ENCODE measurements at regions not wholly inside any gene's neighbourhood (a gene's known extent, or its start where the extent isn't known, plus 50 kb on each side); places are given as distances from the start of the nearest gene placed in this dataset.

DNA sequence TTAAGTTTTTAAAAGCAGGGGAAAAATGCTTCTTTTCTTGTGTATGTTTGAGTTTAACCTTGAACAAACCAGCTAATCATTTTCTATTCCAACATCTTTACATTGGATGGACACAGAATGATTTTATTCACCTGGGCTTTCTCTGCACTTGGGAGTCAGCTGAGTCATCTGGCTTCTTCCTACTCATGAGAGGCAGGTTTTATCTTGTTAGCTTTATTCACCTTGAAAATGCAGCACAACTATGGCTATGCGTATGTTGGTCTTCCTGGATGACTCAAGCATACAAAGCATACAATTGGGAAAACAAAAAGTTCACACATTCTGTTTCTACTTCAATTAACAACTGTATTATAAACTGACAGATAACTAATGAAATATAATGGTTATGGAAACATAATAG lies 737.7 kb downstream of the FRK start (continued):
- no peak for TF ChIP-seq CTCF (IDR thresholded peaks at IDR 0.05; ENCODE audit: control extremely low read depth in 1 of 3, insufficient read depth in 1 of 3, low read depth in 1 of 3, low read length in 3 of 3)
